H9 (cell line): ENCODE measurements at regions not wholly inside any gene's neighbourhood (a gene's known extent, or its start where the extent isn't known, plus 50 kb on each side); places are given as distances from the start of the nearest gene placed in this dataset.

Experiments
- DNase-seq: peaks from one replicate; pipeline ENCODE4 v3.0.0-alpha.2; 2017
- H2AFZ ChIP-seq: one replicate; pipeline ENCODE4 v1.6.1; 2013; ENCODE audit warnings: mild to moderate bottlenecking, low read length, control low read depth, moderate library complexity
- H2AK5ac ChIP-seq: 2 replicates; pipeline ENCODE4 v1.6.1; 2013; ENCODE audit warnings: low read length, control low read depth, mixed read lengths; ENCODE audit not compliant: insufficient read length
- H2BK120ac ChIP-seq: one replicate; pipeline ENCODE4 v1.6.1; 2013; ENCODE audit warnings: low read depth, mild to moderate bottlenecking, low read length, control low read depth, inconsistent platforms; ENCODE audit not compliant: poor library complexity, severe bottlenecking
- H2BK12ac ChIP-seq: 2 replicates; pipeline ENCODE4 v1.6.1; 2013; ENCODE audit warnings: low read length, control low read depth, mixed read lengths, low read depth; ENCODE audit not compliant: insufficient read length
- H2BK15ac ChIP-seq: 2 replicates; pipeline ENCODE4 v1.6.1; 2013; ENCODE audit warnings: low read depth, low read length, control low read depth
- H2BK20ac ChIP-seq: one replicate; pipeline ENCODE4 v1.6.1; 2013; ENCODE audit warnings: low read depth, mild to moderate bottlenecking, low read length, control low read depth, inconsistent platforms; ENCODE audit not compliant: poor library complexity, severe bottlenecking
- H2BK5ac ChIP-seq: 2 replicates; pipeline ENCODE4 v1.6.1; 2013; ENCODE audit warnings: low read length, control low read depth, mixed read lengths; ENCODE audit not compliant: insufficient read length
- H3K14ac ChIP-seq: 2 replicates; pipeline ENCODE4 v1.6.1; 2013; ENCODE audit warnings: low read length, control low read depth; ENCODE audit not compliant: insufficient read depth
- H3K18ac ChIP-seq: 2 replicates; pipeline ENCODE4 v1.6.1; 2013; ENCODE audit warnings: low read depth, mild to moderate bottlenecking, mixed read lengths, low read length, control low read depth; ENCODE audit not compliant: insufficient read length
- H3K23ac ChIP-seq: 2 replicates; pipeline ENCODE4 v1.6.1; 2013; ENCODE audit warnings: low read length, control low read depth, mixed read lengths, low read depth; ENCODE audit not compliant: insufficient read length
- H3K23me2 ChIP-seq: 2 replicates; pipeline ENCODE4 v1.6.1; 2013; ENCODE audit warnings: low read depth, mild to moderate bottlenecking, mixed read lengths, low read length, control low read depth; ENCODE audit not compliant: insufficient read length, poor library complexity, severe bottlenecking
- H3K27ac ChIP-seq: 2 replicates; pipeline ENCODE4 v1.5.1; 2013; ENCODE audit warnings: low read length, control low read depth, mixed read lengths, low read depth; ENCODE audit not compliant: insufficient read length
- H3K27me3 ChIP-seq: 2 replicates; pipeline ENCODE4 v1.6.1; 2013; ENCODE audit warnings: low read length, control low read depth, inconsistent platforms; ENCODE audit not compliant: insufficient read depth
- H3K4ac ChIP-seq: 2 replicates; pipeline ENCODE4 v1.6.1; 2013; ENCODE audit warnings: low read depth, mild to moderate bottlenecking, control low read depth, inconsistent platforms, low read length, moderate library complexity
- H3K4me1 ChIP-seq: 2 replicates; pipeline ENCODE4 v1.6.1; 2013; ENCODE audit warnings: low read length, control low read depth, inconsistent platforms; ENCODE audit not compliant: insufficient read depth
- H3K4me2 ChIP-seq: 2 replicates; pipeline ENCODE4 v1.6.1; 2013; ENCODE audit warnings: low read length, control low read depth, mixed read lengths; ENCODE audit not compliant: insufficient read length, insufficient read depth
- H3K56ac ChIP-seq: 2 replicates; pipeline ENCODE4 v1.6.1; 2013; ENCODE audit warnings: low read depth, mild to moderate bottlenecking, mixed read lengths, low read length, control low read depth; ENCODE audit not compliant: insufficient read length
- H3K79me1 ChIP-seq: 2 replicates; pipeline ENCODE4 v1.6.1; 2013; ENCODE audit warnings: low read depth, mild to moderate bottlenecking, moderate library complexity, low read length, control low read depth, inconsistent platforms; ENCODE audit not compliant: insufficient read depth, poor library complexity, severe bottlenecking
- H3K79me2 ChIP-seq: 2 replicates; pipeline ENCODE4 v1.6.1; 2013; ENCODE audit warnings: low read length, control low read depth, inconsistent platforms; ENCODE audit not compliant: insufficient read depth
- H3K9ac ChIP-seq: 2 replicates; pipeline ENCODE4 v1.6.1; 2013; ENCODE audit warnings: low read length, control low read depth, mixed read lengths; ENCODE audit not compliant: insufficient read length; ENCODE audit errors: extremely low read depth
- H3K9me3 ChIP-seq: one replicate; pipeline ENCODE4 v1.6.1; 2013; ENCODE audit warnings: low read depth, low read length, inconsistent platforms; ENCODE audit not compliant: control insufficient read depth
- H3T11ph ChIP-seq: one replicate; pipeline ENCODE4 v1.6.1; 2013; ENCODE audit warnings: mild to moderate bottlenecking, low read length, control low read depth, inconsistent platforms
- H4K20me1 ChIP-seq: one replicate; pipeline ENCODE4 v1.6.1; 2013; ENCODE audit not compliant: control insufficient read depth, insufficient read length, insufficient read depth
- H4K5ac ChIP-seq: 2 replicates; pipeline ENCODE4 v1.6.1; 2013; ENCODE audit warnings: low read depth, mild to moderate bottlenecking, mixed read lengths, low read length, control low read depth; ENCODE audit not compliant: insufficient read length
- H4K8ac ChIP-seq: replicated peaks from 2 replicates; pipeline ENCODE4 v1.6.1; 2013; ENCODE audit warnings: low read length, control low read depth, mixed read lengths, low read depth; ENCODE audit not compliant: insufficient read length
- H4K91ac ChIP-seq: 2 replicates; pipeline ENCODE4 v1.6.1; 2013; ENCODE audit warnings: low read depth, mild to moderate bottlenecking, moderate library complexity, mixed read lengths, low read length, control low read depth; ENCODE audit not compliant: insufficient read length
- H3K27ac Mint-ChIP-seq, 3 experiments: 2 replicates in 2 of 3; 3 replicates in 1 of 3; pipeline ENCODE4 v1.8.0; 2020 to 2021; ENCODE audit warnings: mixed read lengths in 3 of 3, mild to moderate bottlenecking in 1 of 3, moderate library complexity in 1 of 3
- H3K27me3 Mint-ChIP-seq: 2 replicates; pipeline ENCODE4 v1.8.0; 2021; ENCODE audit warnings: low read depth, mild to moderate bottlenecking, moderate library complexity, mixed read lengths
- H3K36me3 Mint-ChIP-seq, 3 experiments: 2 replicates in 2 of 3; 3 replicates in 1 of 3; pipeline ENCODE4 v1.8.0; 2020 to 2021; ENCODE audit warnings: low read depth in 3 of 3, mixed read lengths in 3 of 3; ENCODE audit not compliant: insufficient read depth in 1 of 3
- H3K4me1 Mint-ChIP-seq, 2 experiments: 2 replicates each; pipeline ENCODE4 v1.8.0; 2020; ENCODE audit warnings: mixed read lengths in 2 of 2
- H3K4me3 Mint-ChIP-seq, 2 experiments: 2 replicates in 1 of 2; 3 replicates in 1 of 2; pipeline ENCODE4 v1.8.0; 2020 to 2021; ENCODE audit warnings: mild to moderate bottlenecking in 2 of 2, mixed read lengths in 2 of 2, moderate library complexity in 1 of 2
- H3K9me3 Mint-ChIP-seq, 2 experiments: 2 replicates in 1 of 2; 3 replicates in 1 of 2; pipeline ENCODE4 v1.8.0; 2020; ENCODE audit warnings: mild to moderate bottlenecking in 2 of 2, mixed read lengths in 2 of 2, moderate library complexity in 1 of 2
- WGBS: extraction: QIAGEN DNeasy Blood & Tissue Kit; methylation state at CpG from one replicate; pipeline ENCODE4 v1.1.7; 2013; ENCODE audit warnings: missing lambda C conversion rate, low lambda C conversion rate, mixed read lengths; ENCODE audit not compliant: insufficient read length; ENCODE audit errors: extremely low coverage; 5-methylcytosine and 5-hydroxymethylcytosine counted together
- TF ChIP-seq, protein P1 (sequence below): fragments of 200-600 bp; sonication (generic); conservative IDR thresholded peaks from 3 replicates; pipeline ENCODE4 v1.8.0; 2021; ENCODE audit warnings: antibody characterized with exemption, mild to moderate bottlenecking

DNA sequence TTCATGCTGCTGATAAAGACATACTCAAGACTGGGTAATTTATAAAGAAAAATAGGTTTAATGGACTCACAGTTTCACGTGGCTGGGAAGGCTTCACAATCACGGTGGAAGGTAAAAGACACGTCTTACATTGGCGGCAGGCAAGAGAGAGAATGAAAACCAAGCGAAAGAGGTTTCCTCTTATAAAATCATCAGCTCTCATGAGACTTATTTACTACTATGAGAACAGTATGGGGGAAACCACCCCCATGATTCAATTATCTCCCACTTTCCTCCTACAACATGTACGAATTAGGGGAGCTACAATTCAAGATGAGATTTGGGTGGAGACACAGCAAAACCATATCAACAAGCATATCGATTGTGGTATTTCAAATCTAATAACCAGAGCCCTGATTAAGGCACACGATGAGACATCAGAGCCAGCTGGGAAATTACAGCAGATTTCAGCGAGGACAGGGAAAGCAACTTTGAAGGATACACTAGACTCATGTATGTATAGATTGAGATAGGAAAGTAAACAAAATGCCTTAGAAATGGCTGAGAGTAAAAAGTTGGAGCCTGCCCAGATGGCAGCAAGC lies 129.8 kb upstream of the GJE1 start:
- Histone ChIP-seq H2BK15ac (no peak overlapping the region), H3K27me3 (no peaks in the 10 kb centered on the region), H3K9me3 (no peaks in the 10 kb centered on the region), H3K27ac (no peak overlapping the region), H2BK5ac (no peak overlapping the region), H4K91ac (no peak overlapping the region), H3K14ac (no peak overlapping the region), H4K20me1 (no peaks in the 10 kb centered on the region), H2AK5ac (no peak overlapping the region), H3K18ac (no peak overlapping the region), H2BK12ac (no peak overlapping the region), H3K4me1 (no peaks in the 10 kb centered on the region), H3K79me1 (no peaks in the 10 kb centered on the region), H4K5ac (no peak overlapping the region), H3T11ph (no peak overlapping the region), H3K4me2 (no peak overlapping the region), H3K56ac (no peak overlapping the region), H3K23me2 (no peaks in the 10 kb centered on the region), H3K9ac (no peak overlapping the region), H2BK120ac (no peak overlapping the region), H2BK20ac (no peak overlapping the region), H3K23ac (no peak overlapping the region), H4K8ac (no peak overlapping the region), H3K79me2 (no peaks in the 10 kb centered on the region), H3K4ac (no peak overlapping the region), H2AFZ (no peak overlapping the region)
- Mint-ChIP-seq H3K9me3 (peaks cover 20 to 21% of the 10 kb centered on the region in 2 experiments), H3K4me3 (no peak overlapping the region), H3K4me1 (peaks cover 2% of the 10 kb centered on the region in 2 experiments; a peak in 3 of 4 replicates), H3K27me3 (no peaks in the 10 kb centered on the region), H3K36me3 (peaks cover 11 to 29% (median 18%) of the 10 kb centered on the region in 3 experiments; a peak in 6 of 7 replicates), H3K27ac (peak overlapping the region in 1 of 3 experiments; percentile 8; a peak in 1 of 7 replicates)
- WGBS, result no CpG with 5 or more reads among the region's 9 CpGs
- DNase-seq, result no peak
- TF ChIP-seq, protein P1, sequence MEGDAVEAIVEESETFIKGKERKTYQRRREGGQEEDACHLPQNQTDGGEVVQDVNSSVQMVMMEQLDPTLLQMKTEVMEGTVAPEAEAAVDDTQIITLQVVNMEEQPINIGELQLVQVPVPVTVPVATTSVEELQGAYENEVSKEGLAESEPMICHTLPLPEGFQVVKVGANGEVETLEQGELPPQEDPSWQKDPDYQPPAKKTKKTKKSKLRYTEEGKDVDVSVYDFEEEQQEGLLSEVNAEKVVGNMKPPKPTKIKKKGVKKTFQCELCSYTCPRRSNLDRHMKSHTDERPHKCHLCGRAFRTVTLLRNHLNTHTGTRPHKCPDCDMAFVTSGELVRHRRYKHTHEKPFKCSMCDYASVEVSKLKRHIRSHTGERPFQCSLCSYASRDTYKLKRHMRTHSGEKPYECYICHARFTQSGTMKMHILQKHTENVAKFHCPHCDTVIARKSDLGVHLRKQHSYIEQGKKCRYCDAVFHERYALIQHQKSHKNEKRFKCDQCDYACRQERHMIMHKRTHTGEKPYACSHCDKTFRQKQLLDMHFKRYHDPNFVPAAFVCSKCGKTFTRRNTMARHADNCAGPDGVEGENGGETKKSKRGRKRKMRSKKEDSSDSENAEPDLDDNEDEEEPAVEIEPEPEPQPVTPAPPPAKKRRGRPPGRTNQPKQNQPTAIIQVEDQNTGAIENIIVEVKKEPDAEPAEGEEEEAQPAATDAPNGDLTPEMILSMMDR, result no peak
